ES-I3 (cell line): ENCODE measurements at regions not wholly inside any gene's neighbourhood (a gene's known extent, or its start where the extent isn't known, plus 50 kb on each side); places are given as distances from the start of the nearest gene placed in this dataset.

Experiments
- H3K36me3 ChIP-seq: 2 replicates; pipeline ENCODE4 v1.6.1; 2013; ENCODE audit warnings: mild to moderate bottlenecking, low read length, control low read depth, moderate library complexity; ENCODE audit not compliant: insufficient read depth
- H3K4me1 ChIP-seq: 2 replicates; pipeline ENCODE4 v1.6.1; 2013; ENCODE audit warnings: mild to moderate bottlenecking, control low read depth, low read length; ENCODE audit not compliant: insufficient read depth
- H3K9ac ChIP-seq: 2 replicates; pipeline ENCODE4 v1.6.1; 2013; ENCODE audit warnings: low read depth, mild to moderate bottlenecking, low read length, moderate library complexity
- H3K9me3 ChIP-seq: 2 replicates; pipeline ENCODE4 v1.6.1; 2013; ENCODE audit warnings: mild to moderate bottlenecking, low read length, moderate library complexity; ENCODE audit not compliant: control insufficient read depth, insufficient read depth

DNA sequence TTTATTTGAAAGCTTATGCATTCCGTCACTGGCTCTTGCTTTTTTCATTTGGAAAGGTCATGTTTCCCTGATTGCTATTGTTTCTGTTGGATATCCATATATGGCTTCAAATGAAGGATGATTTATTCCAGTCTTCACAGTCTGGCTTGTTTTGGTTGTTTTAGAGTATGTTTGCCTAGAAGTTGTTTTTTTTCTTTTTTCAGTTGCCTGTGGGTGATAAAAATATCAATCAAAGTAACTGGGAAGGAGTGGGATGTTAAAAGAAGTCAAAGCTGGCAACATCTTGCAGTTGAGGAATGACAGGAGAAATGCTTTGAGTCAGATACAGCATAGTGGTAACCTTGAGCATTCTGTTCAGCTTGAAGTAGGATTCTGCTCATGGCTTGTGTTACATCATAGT lies 610.5 kb downstream of the PLOD2 start:
- Histone ChIP-seq H3K9ac (no peak overlapping the region), H3K4me1 (no peaks in the 10 kb centered on the region), H3K36me3 (no peaks in the 10 kb centered on the region), H3K9me3 (peaks cover 3% of the 10 kb centered on the region; the same call in 1 of the 2 replicates)

DNA sequence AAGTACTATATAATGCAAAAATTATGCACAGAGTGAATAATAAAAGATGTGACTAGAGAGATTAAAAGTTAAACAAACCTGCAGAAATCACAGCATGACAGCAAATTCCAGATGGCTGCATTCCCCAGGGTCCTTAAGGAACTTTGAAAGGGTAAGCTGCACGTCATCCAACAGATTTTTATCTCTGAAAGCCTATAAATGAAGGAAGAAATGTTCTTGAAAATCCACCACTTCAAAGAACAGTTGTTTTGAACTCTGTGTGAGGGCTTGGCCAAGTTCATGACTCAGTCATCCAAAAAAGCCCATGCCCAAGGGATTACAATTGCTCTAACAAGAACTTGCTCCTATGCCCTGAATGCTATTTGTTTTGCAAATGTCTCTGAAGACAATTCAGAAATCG lies 603.6 kb downstream of the PLOD2 start:
- Histone ChIP-seq H3K36me3 (no peaks in the 10 kb centered on the region), H3K4me1 (peaks cover 13% of the 10 kb centered on the region), H3K9me3 (peaks cover 3% of the 10 kb centered on the region; the same call in 1 of the 2 replicates), H3K9ac (no peak overlapping the region)

DNA sequence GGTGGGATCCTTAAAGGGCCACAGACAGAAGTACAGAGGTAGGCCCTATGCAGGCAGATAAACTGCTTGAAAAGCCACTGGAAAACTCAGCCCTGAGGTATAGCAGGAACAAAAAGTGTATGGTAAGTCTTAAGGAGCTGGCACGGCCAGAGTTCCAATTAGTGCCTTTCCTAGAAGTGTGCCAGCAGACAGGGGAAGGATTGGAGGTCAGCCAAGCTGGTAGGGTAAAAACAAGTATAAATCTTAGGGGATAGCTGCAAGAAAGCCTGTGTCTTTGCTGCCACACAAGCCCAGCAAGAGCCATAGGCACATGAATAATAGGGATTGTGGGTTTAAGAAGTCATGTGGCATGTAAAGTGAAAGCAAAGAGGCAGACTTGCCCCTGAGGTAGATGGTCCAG lies 582.5 kb downstream of the PLOD2 start:
- Histone ChIP-seq H3K9me3 (no peaks in the 10 kb centered on the region), H3K9ac (no peak overlapping the region), H3K36me3 (no peaks in the 10 kb centered on the region)

DNA sequence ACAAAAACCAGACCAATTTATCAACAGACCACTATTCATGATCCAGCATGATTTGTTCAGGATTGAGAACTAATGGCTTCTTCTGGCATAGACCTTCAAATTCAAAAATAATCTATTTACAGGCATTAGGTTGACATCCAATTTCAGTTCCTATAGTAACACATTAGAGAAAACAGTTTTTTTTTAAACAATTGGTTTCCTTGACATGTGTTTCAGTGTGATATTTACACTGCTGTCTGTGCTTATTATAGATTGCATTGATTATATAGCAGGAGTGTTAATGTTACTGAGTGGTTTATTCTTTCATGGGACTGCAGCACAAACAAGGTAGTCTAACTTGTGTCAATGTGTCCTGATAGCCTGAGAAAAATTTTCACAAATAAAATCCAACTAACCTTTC lies 579.3 kb downstream of the PLOD2 start:
- Histone ChIP-seq H3K9ac (no peak overlapping the region), H3K36me3 (no peaks in the 10 kb centered on the region), H3K9me3 (no peaks in the 10 kb centered on the region), H3K4me1 (no peaks in the 10 kb centered on the region)

More for the DNA sequence above, 582.5 kb downstream of the PLOD2 start:
- no peaks in the 10 kb centered on the region for H3K4me1 ChIP-seq

DNA sequence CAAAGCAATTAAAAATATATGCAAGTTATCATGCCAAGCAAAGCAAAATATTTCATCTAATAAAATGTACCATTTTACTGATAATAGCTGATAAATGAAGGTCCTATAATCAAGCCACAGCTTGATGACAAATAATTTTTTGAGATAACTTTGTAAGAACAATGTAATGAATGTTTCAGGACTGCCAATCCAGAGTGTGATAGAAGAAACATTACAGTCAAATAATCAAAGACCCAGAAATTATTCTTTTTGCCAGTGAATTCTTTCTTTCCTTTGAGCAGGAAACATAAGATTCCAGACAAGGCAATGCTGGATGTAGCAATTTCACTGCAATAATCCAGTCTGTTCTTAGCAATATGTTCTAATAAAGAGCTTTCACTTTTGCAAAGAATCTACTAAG lies 556.1 kb downstream of the PLOD2 start:
- H3K9ac ChIP-seq: no peak overlapping the region
- H3K4me1 ChIP-seq: no peaks in the 10 kb centered on the region
- no peaks in the 10 kb centered on the region for H3K9me3 ChIP-seq
- no peaks in the 10 kb centered on the region for H3K36me3 ChIP-seq

DNA sequence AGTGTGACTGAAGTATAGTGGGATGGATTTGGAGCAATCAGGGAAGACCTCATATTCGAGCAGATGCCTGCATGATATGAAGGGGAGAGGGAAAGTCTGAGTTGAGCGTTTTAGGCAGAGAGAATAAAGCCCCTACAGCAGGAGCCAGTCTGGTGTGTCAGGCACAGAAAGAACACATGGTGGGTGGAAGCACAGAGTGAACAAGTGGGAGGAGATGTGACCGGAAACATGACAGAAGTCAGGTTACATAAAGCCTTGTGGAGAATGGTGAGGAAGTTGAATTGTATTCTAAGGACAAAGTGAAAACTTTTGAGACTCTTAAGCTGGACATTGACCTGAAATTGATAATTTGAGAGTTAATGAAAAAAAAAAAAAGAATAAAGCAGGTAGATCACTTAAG lies 541.0 kb downstream of the PLOD2 start:
- Histone ChIP-seq H3K9me3 (no peaks in the 10 kb centered on the region), H3K4me1 (no peaks in the 10 kb centered on the region), H3K36me3 (no peaks in the 10 kb centered on the region), H3K9ac (no peak overlapping the region)

DNA sequence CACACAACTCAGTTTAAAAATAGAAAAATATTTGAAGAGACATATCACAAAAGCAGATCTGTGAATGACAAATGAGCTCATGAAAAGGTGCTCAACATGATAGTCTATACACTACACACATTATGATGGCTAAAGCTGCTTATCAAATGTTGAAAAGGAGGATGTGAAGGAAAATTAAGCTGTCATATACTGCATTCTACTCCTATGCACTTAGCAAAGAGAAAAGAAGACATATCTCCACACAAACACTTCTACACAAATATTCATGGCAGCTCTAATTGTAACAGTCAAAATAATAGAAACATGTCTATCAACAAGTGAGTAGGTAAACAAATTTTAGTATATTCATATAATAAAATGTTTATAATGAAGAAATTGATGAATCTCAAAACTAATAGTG lies 540.5 kb downstream of the PLOD2 start:
- Histone ChIP-seq H3K36me3 (no peaks in the 10 kb centered on the region), H3K4me1 (no peaks in the 10 kb centered on the region), H3K9me3 (no peaks in the 10 kb centered on the region), H3K9ac (no peak overlapping the region)

DNA sequence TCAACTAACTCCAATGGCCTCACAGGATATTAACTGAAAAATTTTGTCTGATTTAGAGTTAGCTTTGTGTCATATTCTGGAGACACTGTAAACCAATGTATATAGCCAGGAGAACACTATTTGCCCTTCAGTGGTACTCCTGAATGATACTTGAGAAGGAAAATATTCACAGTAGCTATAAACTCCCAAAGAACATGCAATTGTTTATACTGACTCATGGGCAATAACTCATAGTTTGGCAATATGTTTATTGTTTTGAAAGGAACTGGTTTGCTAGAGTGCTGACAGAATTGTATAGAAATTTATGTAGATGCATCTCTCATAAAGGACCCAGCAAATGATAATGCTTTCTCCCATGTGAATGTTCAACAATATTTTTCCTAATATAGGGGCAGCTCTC lies 537.6 kb downstream of the PLOD2 start:
- H3K9ac ChIP-seq: no peak overlapping the region
- H3K4me1 ChIP-seq: no peaks in the 10 kb centered on the region
- H3K36me3 ChIP-seq: no peaks in the 10 kb centered on the region
- no peaks in the 10 kb centered on the region for H3K9me3 ChIP-seq

DNA sequence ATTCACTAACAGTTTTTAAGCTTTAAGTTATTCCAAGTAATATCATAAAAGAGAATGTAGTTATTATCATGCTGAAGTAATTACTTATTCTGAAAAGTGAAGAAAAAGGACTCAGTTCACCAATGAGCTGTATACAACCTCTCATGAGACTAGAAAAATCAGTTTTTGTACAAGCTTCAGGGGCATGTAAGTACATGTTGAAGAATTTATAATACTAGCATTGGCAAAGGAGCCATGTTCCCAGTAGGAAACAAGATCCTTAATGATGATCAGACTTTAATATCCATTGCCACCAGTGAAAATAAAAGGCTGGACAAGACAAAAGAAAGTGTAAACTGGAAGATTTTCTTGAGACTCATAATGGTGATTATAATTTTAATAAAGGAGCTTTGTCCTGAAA lies 532.8 kb downstream of the PLOD2 start:
- Histone ChIP-seq H3K9me3 (peaks cover 3% of the 10 kb centered on the region; the same call in 1 of the 2 replicates), H3K9ac (no peak overlapping the region), H3K4me1 (no peaks in the 10 kb centered on the region), H3K36me3 (no peaks in the 10 kb centered on the region)

DNA sequence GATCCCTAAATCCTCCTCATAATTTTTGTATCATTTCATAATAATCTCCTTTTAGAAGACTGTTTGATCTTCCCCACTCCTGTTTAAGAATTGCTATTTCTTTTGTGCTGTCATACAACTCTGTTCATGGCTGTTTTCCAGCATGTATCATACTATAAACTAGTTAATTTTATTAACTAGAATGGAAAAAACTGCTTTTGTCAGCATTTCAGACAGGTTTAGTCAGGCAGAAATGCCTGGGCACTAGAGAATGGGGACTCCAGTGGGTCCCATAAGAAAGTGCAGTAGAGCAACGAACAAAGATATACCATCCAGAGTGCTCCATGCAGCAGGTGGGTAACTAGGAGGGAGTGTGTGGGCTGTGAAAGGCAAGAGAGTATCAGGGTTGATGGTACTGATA lies 523.9 kb downstream of the PLOD2 start:
- Histone ChIP-seq H3K36me3 (no peaks in the 10 kb centered on the region), H3K9me3 (peaks cover 2% of the 10 kb centered on the region; the same call in 1 of the 2 replicates), H3K4me1 (no peaks in the 10 kb centered on the region), H3K9ac (no peak overlapping the region)

DNA sequence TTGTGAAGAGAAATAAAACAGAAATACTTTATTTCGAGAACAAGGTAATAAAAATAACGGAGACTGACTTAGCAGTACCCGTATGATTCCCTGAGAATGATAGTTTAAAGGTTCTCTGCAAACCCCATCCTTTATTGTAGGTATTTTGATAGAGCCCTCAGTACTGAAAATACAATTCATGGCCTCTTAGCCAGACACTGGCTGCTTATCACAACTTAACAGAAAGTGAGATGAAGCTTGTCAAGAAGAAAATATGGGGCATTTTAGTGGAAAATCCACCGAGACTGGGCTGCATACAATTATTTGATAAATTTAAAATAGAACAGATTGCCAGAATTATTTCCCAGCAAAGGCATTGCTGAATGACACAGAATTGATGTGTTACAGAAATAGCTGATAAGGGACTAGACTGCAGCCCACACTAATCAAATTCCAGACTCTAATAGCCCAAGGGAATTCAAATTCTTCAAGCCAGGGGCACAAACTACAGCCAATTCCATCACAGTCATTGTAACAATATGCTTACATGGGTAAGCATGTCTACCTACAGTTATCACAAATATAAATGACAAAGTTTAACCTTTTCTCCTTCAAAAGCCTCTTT lies 521.9 kb downstream of the PLOD2 start:
- no peaks in the 10 kb centered on the region for H3K4me1 ChIP-seq
- H3K9ac ChIP-seq: no peak overlapping the region
- no peaks in the 10 kb centered on the region for H3K36me3 ChIP-seq
- H3K9me3 ChIP-seq: no peaks in the 10 kb centered on the region

DNA sequence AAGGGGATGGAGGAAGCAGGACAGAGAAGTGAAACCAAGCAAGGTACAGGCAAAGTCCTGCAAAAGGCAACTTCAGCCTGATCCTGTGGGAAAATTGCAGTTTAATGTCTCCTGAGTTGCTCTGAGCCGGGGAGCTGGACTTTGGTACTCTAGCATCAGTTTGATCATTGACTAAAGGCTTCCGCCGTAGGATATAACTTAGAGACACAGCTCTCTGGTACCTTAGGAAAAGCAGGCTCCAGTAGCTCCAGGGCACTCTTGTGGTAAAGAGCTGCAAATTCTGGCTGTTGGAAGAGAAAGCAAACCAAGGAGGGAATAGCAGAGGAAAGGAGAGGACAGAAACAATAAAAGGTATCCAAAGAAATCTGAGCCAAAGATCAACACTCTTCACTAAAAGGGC lies 521.1 kb downstream of the PLOD2 start:
- H3K36me3 ChIP-seq: no peaks in the 10 kb centered on the region
- H3K4me1 ChIP-seq: no peaks in the 10 kb centered on the region
- H3K9ac ChIP-seq: no peak overlapping the region
- H3K9me3 ChIP-seq: no peaks in the 10 kb centered on the region

DNA sequence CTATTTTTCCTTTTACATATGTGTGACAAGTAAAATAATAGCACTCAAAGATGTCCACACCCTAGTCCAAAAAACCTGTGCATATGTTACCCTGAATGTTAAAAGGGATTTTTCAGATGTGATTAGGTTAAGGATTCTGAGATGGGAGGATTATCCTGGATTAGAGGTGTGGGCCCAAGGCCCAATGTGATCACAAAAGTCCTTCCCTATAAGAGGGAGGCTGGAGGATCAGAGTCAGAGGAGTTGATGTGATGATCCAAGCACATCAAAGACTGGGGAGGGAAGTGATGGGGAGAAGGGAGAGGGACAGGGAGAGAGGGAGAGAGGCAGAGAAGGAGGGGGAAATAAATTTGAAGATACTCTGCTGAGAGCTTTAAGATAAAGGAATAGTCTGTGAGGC lies 512.6 kb downstream of the PLOD2 start:
- Histone ChIP-seq H3K4me1 (no peaks in the 10 kb centered on the region), H3K9ac (no peak overlapping the region), H3K36me3 (no peaks in the 10 kb centered on the region), H3K9me3 (no peaks in the 10 kb centered on the region)

DNA sequence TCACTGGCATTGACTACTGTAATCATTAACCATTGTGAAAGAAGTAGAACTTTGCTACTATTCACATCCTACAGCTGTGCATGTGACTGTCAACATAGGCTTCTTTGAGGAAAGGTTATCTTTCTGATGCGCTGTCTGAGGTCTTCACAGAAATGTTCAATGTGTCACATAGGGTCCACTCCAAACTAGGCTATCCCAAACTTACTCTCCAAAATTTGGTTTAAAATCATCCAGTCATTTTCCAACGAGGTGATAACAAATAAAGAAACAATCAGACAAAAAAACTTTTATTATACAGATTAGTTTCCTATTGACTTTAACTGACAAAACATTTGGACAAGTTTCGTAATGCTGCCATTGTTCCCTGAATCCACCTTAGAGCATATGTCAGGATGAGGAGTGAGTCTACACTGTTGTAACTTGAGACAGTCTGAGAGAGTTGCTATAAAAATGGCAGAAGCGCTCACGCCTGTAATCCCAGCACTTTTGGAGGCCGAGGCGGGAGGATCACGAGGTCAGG lies 511.6 kb downstream of the PLOD2 start:
- H3K9me3 ChIP-seq: no peaks in the 10 kb centered on the region
- H3K4me1 ChIP-seq: no peaks in the 10 kb centered on the region
- H3K9ac ChIP-seq: no peak overlapping the region
- H3K36me3 ChIP-seq: no peaks in the 10 kb centered on the region

DNA sequence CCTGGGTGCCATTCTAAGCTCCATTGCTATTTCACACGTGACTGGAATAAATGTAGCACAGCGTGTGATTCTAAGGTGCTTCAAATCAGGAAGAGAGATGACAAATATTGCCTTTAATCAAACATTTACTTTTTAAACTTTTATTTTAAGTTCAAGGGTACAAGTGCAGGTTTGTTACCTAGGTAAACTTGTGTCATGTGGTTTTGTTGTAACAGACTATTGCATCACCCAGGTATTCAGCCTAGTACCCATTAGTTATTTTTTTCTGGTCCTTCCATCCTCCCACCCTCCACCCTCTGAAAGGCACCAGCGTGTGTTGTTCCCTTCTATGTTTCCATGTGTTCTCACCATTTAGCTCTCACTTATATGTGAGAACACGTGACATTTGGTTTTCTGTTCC lies 510.8 kb downstream of the PLOD2 start:
- Histone ChIP-seq H3K4me1 (no peaks in the 10 kb centered on the region), H3K9me3 (no peaks in the 10 kb centered on the region), H3K36me3 (no peaks in the 10 kb centered on the region), H3K9ac (no peak overlapping the region)

DNA sequence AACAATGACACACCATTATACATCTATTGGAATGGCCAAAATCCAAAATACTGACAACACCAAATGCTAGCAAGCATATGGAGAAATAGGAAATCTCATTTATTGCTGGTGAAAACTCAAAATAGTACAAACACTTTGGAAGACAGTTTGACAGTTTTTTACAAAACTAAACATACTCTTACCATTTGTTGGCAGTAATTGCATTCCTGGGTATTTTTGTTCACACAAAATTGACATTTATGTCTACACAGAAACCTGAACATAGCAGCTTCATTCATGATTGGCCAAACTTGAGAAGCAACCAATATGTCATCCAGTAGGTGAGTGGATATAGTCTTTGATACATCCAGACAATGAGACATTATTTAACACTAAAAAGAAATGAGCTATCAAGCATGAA lies 489.9 kb downstream of the PLOD2 start:
- no peaks in the 10 kb centered on the region for H3K9me3 ChIP-seq
- no peak overlapping the region for H3K9ac ChIP-seq
- no peaks in the 10 kb centered on the region for H3K36me3 ChIP-seq
- H3K4me1 ChIP-seq: no peaks in the 10 kb centered on the region
